Hematopoietic multipotent progenitor cell treated with erythropoietin and hydrocortisone succinate and interleukin-3 and kit ligand, for 17 days (in vitro differentiated cells): ENCODE measurements at regions not wholly inside any gene's neighbourhood (a gene's known extent, or its start where the extent isn't known, plus 50 kb on each side); places are given as distances from the start of the nearest gene placed in this dataset.
"Not testable (repeated sequence)": the region's sequence is repeated elsewhere in the genome, so short reads cannot be mapped to it uniquely, and the experiment has no call there.

Experiments used
- DNase-seq: peaks from one replicate; pipeline ENCODE4 v3.0.0-alpha.2; 2015; ENCODE audit warnings: low spot score

- no peak for DNase-seq
Measured at GRCh38 chr10:52951824-52952223, 179.2 kb upstream of the MBL2 start.

DNA sequence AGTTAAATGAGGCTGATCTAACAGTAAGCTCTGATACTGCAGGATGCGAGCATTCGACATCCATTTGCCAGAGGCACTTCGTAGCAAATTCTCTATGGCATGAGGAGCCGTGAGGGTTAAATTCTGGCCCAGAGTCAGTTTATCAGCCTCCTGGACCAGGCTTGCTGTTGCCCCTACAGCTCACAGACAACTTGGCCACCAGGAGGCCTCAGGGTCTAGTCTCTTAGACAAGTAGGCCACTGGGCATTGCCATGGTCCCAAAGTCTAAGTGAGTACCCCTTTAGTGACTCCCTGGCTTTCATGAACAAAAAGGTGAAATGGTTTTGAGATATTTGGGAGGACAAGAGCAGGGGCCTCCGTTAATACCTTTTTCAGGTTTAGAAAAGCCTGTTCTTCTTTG lies 178.0 kb upstream of the MBL2 start:
- no peak for DNase-seq

GRCh38 chr10:52949899-52950298 lies 177.3 kb upstream of the MBL2 start:
- DNase-seq, result no peak

GRCh38 chr10:52946486-52946885 lies 173.9 kb upstream of the MBL2 start:
- DNase-seq, result no peak

GRCh38 chr10:52945521-52945920 lies 172.9 kb upstream of the MBL2 start:
- not testable (repeated sequence) for DNase-seq

DNA sequence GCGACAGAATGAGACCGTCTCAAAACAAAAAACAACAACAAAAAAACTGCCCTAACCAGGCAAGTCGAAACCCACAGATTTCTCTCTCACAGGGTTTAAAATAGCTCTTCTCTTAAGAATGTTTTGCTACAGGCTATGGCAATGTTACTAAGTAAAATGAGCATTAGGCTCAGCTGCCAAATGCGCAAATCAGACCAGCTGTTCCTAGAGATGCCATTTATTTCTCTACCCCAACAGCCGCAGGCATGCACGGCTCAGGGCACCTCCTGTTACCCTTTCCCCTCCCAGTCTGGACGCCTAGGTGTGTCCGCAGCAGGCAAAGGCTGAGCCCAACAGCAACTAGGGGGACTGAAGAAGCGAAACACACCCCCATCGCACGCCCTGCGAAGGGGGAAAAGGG lies 168.3 kb upstream of the MBL2 start:
- no peak for DNase-seq

- no peak for DNase-seq
Measured at GRCh38 chr10:52939894-52940293, 167.3 kb upstream of the MBL2 start.

DNA sequence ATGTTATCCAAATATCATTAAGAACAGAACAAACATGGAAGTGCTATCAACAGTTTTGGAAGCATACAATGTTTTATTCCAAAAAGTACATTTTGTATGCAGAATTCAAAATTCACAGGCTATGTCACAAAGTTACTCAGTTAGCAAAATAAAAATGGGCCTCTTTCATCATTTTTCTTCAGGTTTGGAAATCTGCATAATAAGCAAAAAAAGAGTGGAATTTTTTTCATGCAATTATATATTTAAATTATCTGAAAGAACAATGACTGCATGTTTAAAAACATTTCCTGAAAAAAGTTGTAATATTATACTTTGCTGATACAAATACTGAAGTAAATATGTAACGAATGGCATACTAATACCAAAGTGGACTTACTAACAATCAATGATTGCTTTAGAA lies 161.2 kb upstream of the MBL2 start:
- no peak for DNase-seq

DNA sequence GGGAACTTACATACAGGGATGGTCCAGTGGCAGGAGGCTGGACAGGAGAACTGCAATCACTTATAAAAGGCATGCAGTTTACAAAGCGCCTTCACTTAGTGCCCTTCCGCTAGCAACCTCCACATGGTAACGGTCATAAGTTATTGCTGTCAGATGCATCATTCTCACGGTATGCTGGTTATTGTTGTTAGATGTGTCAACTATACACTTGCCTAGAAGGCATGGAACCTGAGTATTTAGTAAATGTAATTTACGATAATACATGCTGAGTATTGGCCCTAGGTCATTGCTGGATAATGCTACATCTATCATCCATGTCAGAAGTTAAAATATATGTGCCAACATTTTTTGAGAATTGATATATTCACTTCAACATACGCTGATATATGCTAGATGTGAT lies 155.1 kb upstream of the MBL2 start:
- DNase-seq, result no peak

GRCh38 chr10:52923520-52923919 lies 150.9 kb upstream of the MBL2 start:
- DNase-seq, result no peak

GRCh38 chr10:52918714-52919305 lies 146.2 kb upstream of the MBL2 start:
- DNase-seq, result no peak

DNA sequence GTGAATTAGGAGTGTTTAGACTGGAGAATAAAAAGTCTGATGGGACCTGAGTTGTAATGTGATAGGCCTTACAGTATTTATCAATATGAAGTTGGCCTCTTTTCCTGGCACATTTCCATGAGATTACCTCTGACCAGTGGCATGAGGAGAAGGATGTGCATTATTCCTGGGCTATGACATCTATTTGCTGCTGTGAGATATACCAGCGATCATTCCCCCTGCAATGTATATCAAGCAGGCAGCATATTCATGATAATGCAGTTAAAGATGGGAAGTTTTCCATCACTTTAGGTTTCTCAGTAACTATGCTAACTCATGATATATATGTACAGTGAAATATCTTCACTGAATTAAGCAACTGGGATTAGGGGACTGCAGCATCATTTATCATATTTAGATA lies 142.8 kb upstream of the MBL2 start:
- DNase-seq, result no peak

DNA sequence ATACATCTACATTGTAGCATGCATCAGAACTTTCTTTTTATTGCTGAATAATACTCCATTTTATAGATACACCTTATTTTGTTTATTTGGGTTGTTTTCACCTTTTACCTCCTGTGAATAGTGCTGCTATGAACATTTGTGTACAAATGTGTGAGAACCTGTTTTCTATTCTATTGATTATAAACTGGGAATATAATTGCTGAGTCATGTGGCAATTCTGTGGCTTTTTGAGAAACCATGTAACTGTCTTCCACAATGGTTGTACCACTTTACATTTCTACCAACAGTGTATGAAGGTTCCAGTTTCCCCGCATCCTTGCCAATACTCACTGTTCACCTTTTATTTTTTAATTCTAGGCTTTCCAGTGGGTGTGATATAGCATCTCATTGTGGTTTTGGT lies 138.6 kb upstream of the MBL2 start:
- DNase-seq, result no peak

DNA sequence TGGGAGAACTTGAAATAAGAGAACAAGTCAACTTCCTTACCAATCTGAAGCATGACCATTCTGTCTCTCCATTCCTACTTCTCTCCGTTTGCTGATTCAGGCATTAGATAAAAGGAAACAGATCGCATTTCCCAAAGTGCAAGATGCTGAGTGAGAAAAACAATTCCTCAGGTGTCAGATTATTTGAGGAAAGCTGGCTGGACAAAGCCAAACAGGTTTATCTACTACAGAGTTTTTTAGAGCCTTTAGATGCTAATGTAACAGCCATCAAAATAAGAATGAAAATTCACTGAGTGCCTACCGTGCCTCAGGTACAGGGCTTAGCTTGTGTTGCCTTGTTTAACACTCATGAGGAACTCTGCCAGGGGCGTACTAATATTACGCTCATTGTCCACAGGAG lies 135.9 kb upstream of the MBL2 start:
- DNase-seq, result no peak

- no peak for DNase-seq
Measured at GRCh38 chr10:52906046-52906445, 133.5 kb upstream of the MBL2 start.

- DNase-seq, result no peak
Measured at GRCh38 chr10:52903397-52903938, 130.9 kb upstream of the MBL2 start.

- DNase-seq, result no peak
Measured at GRCh38 chr10:52900593-52900992, 128.0 kb upstream of the MBL2 start.

DNA sequence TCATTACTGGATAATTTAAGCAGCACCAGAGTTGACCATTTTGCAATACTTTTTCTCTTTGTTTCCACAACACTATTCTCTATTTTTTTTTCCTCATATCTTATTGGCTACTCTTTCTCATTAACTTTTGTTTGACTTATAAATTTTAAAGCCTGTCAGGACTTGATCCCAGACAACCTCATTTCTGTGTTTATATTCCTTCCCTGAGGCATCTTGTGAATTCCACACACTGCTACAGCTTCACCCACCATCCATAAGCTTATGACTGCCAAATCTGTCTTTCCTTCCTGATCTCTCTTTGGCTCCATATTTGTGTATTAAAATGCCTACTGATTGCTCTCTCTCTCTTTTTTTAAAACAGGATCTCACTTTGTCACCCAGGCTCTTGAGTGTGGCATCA lies 124.6 kb upstream of the MBL2 start:
- DNase-seq, result no peak

DNA sequence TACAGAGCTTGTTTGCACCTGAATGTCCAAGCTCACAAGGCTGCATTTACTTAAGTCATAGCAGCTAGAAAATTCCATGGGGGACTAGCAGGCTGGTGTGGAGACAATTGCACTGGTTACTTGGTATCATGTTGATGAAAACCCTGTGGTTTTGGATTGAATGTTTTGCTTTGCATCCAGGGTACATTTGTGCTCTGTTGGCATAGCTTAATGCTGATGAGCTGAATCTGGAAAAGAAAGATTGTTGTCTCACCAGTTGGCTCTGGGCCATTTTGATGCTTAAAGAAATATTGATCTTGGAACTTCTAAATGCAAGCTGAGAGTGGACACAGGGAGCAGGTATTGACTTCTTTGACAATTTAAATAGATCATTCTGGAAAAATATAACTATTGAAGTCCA lies 122.5 kb upstream of the MBL2 start:
- no peak for DNase-seq

DNA sequence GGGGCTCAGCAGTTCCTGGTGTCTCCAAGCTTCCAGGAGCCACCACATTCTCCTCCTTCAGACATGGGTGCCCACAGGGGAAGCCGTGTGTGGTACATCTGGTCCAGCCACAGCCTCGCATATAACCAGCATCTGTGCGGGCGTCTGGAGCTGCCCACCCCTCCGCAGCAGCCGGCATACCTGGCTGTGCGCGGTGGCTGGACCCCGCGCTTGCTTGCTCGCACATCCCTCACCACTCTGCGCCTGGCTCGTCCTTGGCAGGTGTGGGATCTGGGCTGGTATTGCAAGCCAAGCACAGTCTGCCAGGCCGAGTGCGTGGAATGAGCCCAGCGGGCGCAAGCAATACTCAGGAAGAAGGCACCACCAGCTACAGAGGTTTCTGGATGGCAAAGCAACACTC lies 117.7 kb upstream of the MBL2 start:
- no peak for DNase-seq

- DNase-seq, result no peak
Measured at GRCh38 chr10:52889611-52890010, 117.0 kb upstream of the MBL2 start.

DNA sequence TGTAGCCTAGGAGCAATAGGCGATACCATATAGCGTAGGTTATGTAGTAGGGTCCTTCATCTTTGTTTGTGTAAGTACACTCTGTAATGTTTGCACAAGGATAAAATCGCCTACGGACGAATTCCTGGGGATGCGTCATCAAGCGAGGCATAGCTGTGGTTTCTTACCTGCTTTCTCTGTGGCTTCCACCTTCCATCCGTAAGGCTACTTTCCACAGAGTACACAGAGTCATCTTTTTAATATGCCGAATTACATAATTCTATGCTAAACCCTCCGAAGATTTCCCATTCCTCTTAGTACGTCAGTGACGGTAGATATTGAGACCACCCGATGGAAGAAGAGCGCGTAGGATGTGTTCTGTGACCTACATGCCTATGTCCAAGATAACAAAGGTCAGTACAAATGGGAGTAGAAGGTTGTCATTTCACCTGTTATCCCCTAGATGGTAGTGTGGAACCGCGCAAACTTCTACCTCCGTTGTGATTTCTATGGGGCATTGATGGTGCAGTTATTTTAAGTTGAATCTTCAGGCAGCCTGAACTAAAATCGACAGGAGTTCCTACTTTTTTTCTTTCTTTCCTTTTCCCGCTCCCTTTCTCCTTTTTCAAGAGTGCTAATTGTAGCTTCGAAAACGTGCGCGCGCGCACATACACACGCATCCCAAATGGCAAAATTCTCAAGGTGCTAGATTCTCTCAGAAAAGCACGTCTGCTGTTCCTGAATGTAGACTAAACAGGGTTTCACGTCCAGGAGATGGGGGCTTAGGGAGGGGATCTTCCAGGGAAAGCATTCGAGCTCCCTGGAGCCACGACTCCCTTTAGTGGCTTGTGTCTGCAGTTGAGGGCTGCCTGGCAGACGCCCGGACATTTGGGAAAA lies 111.7 kb upstream of the MBL2 start:
- peak; percentile 9 for DNase-seq

- DNase-seq, result no peak
Measured at GRCh38 chr10:52879091-52879807, 106.7 kb upstream of the MBL2 start.
